ENCODE measurements at regions not wholly inside any gene's neighbourhood (a gene's known extent, or its start where the extent isn't known, plus 50 kb on each side); places are given as distances from the start of the nearest gene placed in this dataset.

DNA sequence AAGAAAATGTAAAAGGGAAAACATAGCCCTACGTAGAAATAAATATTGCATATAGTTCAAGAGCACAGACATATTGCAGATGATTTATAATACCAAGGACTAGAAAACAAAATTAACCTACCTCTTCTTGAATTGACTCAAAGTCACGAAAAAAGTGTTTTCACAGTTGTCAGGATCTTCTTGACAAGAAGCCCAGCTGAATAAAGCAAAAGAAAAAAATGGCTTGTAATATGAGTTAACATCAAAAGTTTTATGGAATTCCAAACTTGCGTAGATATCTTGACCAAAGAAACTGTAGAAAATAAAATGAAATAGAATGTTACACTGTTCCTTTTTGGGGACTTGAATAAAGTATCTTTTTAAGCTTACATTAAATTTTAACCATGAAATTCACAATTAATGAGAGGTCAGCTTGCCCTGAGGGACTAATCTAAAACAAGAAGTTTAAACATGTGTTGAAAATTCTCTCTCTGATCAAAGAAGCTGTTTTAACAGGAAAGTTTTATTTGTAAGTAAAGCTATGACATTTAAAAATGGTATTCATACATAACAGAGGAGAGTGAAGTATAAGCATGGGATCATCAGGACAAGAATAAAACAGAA lies 133.1 kb upstream of the SEMA3C start:
- TF ChIP-seq FOXM1 (IDR thresholded peaks at IDR 0.05; ENCODE audit: borderline replicate concordance) = no peak
- no peak for TF ChIP-seq SP1 (IDR thresholded peaks at IDR 0.05)
- no peak for TF ChIP-seq SUZ12 (IDR thresholded peaks at IDR 0.05)
- TF ChIP-seq ARNT (IDR thresholded peaks at IDR 0.05) = no peak
- no peak for TF ChIP-seq TARDBP (IDR thresholded peaks at IDR 0.05)
- TF ChIP-seq BHLHE40 (IDR thresholded peaks at IDR 0.05; ENCODE audit: borderline replicate concordance) = no peak
- no peak for TF ChIP-seq ZNF384 (IDR thresholded peaks at IDR 0.05)
- no peak for TF ChIP-seq FOXK2 (IDR thresholded peaks at IDR 0.05)
- TF ChIP-seq ELF4 (IDR thresholded peaks at IDR 0.05) = no peak
- TF ChIP-seq, protein P1, sequence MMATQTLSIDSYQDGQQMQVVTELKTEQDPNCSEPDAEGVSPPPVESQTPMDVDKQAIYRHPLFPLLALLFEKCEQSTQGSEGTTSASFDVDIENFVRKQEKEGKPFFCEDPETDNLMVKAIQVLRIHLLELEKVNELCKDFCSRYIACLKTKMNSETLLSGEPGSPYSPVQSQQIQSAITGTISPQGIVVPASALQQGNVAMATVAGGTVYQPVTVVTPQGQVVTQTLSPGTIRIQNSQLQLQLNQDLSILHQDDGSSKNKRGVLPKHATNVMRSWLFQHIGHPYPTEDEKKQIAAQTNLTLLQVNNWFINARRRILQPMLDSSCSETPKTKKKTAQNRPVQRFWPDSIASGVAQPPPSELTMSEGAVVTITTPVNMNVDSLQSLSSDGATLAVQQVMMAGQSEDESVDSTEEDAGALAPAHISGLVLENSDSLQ (IDR thresholded peaks at IDR 0.05) = no peak
- no peak for TF ChIP-seq NFRKB (IDR thresholded peaks at IDR 0.05)
- no peak for TF ChIP-seq L3MBTL2 (conservative IDR thresholded peaks at IDR 0.05)
- TF ChIP-seq LEF1 (IDR thresholded peaks at IDR 0.05; ENCODE audit: borderline replicate concordance) = no peak

All from HEK293T (cell line).